ENCODE measurements at regions not wholly inside any gene's neighbourhood (a gene's known extent, or its start where the extent isn't known, plus 50 kb on each side); places are given as distances from the start of the nearest gene placed in this dataset.

DNA sequence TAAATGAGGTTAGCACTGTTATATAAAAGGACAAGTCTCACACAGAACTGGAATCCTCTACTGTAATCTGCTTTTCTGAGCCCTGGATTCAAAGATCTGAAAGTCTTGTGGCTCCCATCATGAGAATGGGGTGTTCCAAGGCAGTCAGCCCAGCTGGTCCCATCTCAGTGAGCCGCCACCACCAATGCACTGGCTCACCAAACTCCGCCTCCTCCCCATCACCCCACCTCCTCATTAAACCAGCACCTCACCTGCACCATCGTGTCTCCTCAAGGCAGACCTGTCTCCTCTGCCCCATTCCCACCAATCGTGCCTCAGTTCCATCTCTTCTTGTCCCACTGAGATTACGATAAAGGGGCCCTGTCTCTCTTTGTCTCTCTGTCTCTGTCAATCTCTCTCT lies 166.7 kb downstream of the USP12 start:
- Histone ChIP-seq H3K9me3 (peaks cover 0 to 7% (median 0%) of the 10 kb centered on the region in 11 donors), H3K36me3 (no peaks in the 10 kb centered on the region), H3K4me3 (no peak overlapping the region), H3K27ac (no peak overlapping the region), H3K4me1 (peaks cover 3 to 22% (median 18%) of the 10 kb centered on the region in 9 donors), H3K27me3 (peaks cover 0 to 27% (median 7%) of the 10 kb centered on the region in 7 donors)
- intact Hi-C loops (cut with DNase I): loop anchor here in 1 of 10 donors (10.0 kb wide), 1 partner anchor 170 kb away; the partner anchor contains the start of gene USP12
- ATAC-seq (no peak), DNase-seq (no peak)
- WGBS, 2 donors: 90 to 93% methylated on average over 5 of the region's 5 CpGs
- TF ChIP-seq, protein P1, sequence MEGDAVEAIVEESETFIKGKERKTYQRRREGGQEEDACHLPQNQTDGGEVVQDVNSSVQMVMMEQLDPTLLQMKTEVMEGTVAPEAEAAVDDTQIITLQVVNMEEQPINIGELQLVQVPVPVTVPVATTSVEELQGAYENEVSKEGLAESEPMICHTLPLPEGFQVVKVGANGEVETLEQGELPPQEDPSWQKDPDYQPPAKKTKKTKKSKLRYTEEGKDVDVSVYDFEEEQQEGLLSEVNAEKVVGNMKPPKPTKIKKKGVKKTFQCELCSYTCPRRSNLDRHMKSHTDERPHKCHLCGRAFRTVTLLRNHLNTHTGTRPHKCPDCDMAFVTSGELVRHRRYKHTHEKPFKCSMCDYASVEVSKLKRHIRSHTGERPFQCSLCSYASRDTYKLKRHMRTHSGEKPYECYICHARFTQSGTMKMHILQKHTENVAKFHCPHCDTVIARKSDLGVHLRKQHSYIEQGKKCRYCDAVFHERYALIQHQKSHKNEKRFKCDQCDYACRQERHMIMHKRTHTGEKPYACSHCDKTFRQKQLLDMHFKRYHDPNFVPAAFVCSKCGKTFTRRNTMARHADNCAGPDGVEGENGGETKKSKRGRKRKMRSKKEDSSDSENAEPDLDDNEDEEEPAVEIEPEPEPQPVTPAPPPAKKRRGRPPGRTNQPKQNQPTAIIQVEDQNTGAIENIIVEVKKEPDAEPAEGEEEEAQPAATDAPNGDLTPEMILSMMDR (IDR thresholded peaks at IDR 0.05): no peak

DNA sequence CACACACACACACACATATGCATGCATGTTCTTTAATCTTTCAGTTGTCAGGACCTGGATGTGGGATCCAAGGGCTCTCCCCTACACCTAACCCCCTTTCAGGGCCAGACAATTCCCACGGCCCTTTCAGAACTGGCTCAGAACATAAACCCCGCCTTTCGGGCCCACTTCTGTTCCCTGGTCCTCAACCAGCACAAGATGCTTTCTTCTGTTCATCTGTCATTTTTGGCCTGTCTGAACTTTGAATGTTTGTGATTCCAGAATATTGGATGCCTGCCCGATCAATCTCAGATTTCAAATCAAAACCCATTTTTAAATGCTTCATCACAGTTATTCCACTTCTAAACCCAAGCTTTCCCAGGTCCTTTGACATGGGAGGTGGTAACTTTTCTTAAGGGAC lies 167.3 kb downstream of the USP12 start:
- H3K27ac ChIP-seq: no peak overlapping the region
- H3K36me3 ChIP-seq: no peaks in the 10 kb centered on the region
- peaks cover 0 to 7% (median 0%) of the 10 kb centered on the region in 11 donors for H3K9me3 ChIP-seq
- H3K4me1 ChIP-seq: peaks cover 3 to 22% (median 18%) of the 10 kb centered on the region in 9 donors
- peaks cover 0 to 27% (median 7%) of the 10 kb centered on the region in 7 donors for H3K27me3 ChIP-seq
- WGBS, 2 donors: 76 to 78% methylated on average over 4 of the region's 4 CpGs
- intact Hi-C loops (cut with DNase I): loop anchor here in 1 of 10 donors (10.0 kb wide), 1 partner anchor 170 kb away; the partner anchor contains the start of gene USP12
- H3K4me3 ChIP-seq: no peak overlapping the region
- DNase-seq (no peak), ATAC-seq (peak in 1 of 8 donors; percentile 25)
- TF ChIP-seq, protein P1 (IDR thresholded peaks at IDR 0.05): no peak

DNA sequence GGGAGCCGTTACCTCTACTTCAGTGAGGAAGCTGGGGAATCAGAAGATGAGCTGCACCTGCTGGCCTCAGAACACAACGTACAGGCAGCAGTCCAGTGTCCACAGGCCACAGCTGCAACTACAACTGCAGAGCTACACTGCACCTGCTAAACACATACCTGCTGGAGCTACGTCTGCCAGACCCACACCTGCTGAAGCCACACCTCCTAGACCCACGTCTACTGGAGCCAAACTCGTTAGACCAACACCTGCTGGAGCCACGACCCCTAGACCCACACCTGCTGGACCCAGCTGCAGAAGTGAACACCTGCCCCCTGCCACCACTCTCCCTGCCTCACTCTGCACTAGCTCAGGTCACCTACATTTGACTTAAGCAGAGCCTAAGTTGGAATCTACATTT lies 169.9 kb downstream of the USP12 start:
- 80 to 89% methylated on average over 6 of the region's 6 CpGs for WGBS, 2 donors
- Histone ChIP-seq H3K36me3 (no peaks in the 10 kb centered on the region), H3K27me3 (peaks cover 0 to 15% (median 5%) of the 10 kb centered on the region in 7 donors), H3K4me3 (no peak overlapping the region), H3K4me1 (peaks cover 3 to 34% (median 17%) of the 10 kb centered on the region in 9 donors), H3K9me3 (peaks cover 0 to 7% (median 0%) of the 10 kb centered on the region in 11 donors), H3K27ac (no peak overlapping the region)
- ATAC-seq (no peak), DNase-seq (no peak)
- TF ChIP-seq, protein P1 (IDR thresholded peaks at IDR 0.05): no peak
- intact Hi-C loops (cut with DNase I): loop anchor here in 1 of 10 donors (10.0 kb wide), 1 partner anchor 173 kb away; the partner anchor contains the start of gene USP12

DNA sequence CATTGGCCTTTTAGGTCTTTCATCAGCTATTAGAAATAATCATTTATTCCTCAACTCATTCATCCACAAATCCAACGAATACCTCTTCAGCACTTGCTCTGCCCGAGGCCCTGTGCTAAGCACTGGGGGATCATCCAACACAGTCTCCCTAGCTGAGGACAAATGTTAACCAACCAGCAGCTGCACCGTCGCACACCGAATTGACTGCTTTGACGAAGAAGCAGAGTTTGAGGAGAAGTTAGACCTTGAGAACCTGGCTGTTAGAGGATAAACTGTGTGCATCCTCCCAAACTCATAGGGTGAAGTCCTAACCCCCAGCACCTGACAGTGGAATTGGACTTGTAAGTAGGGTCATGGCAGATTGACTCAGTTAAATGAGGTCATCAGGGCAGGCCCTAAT lies 170.9 kb downstream of the USP12 start:
- Histone ChIP-seq H3K9me3 (peaks cover 0 to 13% (median 0%) of the 10 kb centered on the region in 11 donors), H3K27me3 (peaks cover 0 to 5% (median 0%) of the 10 kb centered on the region in 7 donors), H3K36me3 (no peaks in the 10 kb centered on the region), H3K4me3 (no peak overlapping the region), H3K4me1 (peaks cover 0 to 24% (median 7%) of the 10 kb centered on the region in 9 donors), H3K27ac (no peak overlapping the region)
- intact Hi-C loops (cut with DNase I): loop anchor here in 1 of 10 donors (10.0 kb wide), 1 partner anchor 174 kb away; the partner anchor contains the start of gene USP12
- ATAC-seq: no peak
- TF ChIP-seq, protein P1 (IDR thresholded peaks at IDR 0.05): no peak
- DNase-seq: no peak
- 77 to 78% methylated on average over 6 of the region's 6 CpGs for WGBS, 2 donors

Data from heart right ventricle (tissue), 16 donors.